HEK293 (cell line): ENCODE measurements at regions not wholly inside any gene's neighbourhood (a gene's known extent, or its start where the extent isn't known, plus 50 kb on each side); places are given as distances from the start of the nearest gene placed in this dataset.

Source experiments
- ZNF48 ChIP-seq: fragments of 450-650 bp; formaldehyde crosslinking; IDR thresholded peaks from 2 replicates; pipeline ENCODE4 v1.5.1; 2016; ENCODE audit warnings: missing biosample characterization, missing genetic modification characterization
- TF ChIP-seq, protein P1 (sequence below): fragments of 450-650 bp; formaldehyde crosslinking; IDR thresholded peaks from 2 replicates; pipeline ENCODE4 v1.5.1; 2016; ENCODE audit warnings: missing biosample characterization, missing genetic modification characterization
- TF ChIP-seq, protein P2 (sequence below): fragments of 450-650 bp; formaldehyde crosslinking; IDR thresholded peaks from 2 replicates; pipeline ENCODE4 v1.5.1; 2016; ENCODE audit warnings: missing biosample characterization, missing genetic modification characterization

DNA sequence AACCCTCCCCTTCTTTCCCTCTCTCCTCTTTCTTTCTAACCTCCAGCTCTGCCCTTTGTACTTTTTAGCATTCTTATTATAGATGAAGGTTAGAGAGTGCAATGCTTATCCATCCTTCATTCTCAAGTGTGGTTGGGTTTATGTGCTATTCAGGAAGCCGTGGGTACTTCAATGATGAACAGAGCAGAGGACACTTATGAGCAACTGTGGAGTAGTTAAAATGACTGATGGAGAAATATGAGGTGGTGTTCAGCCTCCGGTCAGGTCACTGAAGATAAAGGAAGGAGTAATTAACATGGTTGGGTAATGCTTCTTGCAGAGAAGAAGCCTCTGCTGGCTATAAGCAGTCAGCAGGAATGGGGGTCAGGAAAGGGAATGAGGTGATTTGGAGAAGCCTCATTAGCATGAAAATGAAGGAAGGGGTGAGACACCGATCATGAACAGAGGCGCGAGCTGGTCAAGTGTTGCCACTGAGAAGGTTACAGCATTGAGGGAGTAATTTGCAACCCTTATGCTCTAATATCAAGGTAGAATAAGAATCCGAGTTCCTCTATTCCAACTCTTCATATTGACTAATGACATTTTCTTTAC, 174.7 kb downstream of the LPIN1 start:
- TF ChIP-seq, protein P1, sequence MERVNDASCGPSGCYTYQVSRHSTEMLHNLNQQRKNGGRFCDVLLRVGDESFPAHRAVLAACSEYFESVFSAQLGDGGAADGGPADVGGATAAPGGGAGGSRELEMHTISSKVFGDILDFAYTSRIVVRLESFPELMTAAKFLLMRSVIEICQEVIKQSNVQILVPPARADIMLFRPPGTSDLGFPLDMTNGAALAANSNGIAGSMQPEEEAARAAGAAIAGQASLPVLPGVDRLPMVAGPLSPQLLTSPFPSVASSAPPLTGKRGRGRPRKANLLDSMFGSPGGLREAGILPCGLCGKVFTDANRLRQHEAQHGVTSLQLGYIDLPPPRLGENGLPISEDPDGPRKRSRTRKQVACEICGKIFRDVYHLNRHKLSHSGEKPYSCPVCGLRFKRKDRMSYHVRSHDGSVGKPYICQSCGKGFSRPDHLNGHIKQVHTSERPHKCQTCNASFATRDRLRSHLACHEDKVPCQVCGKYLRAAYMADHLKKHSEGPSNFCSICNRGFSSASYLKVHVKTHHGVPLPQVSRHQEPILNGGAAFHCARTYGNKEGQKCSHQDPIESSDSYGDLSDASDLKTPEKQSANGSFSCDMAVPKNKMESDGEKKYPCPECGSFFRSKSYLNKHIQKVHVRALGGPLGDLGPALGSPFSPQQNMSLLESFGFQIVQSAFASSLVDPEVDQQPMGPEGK (tag by site-specific recombination), result no peak
- no peak for TF ChIP-seq ZNF48
- TF ChIP-seq, protein P2, sequence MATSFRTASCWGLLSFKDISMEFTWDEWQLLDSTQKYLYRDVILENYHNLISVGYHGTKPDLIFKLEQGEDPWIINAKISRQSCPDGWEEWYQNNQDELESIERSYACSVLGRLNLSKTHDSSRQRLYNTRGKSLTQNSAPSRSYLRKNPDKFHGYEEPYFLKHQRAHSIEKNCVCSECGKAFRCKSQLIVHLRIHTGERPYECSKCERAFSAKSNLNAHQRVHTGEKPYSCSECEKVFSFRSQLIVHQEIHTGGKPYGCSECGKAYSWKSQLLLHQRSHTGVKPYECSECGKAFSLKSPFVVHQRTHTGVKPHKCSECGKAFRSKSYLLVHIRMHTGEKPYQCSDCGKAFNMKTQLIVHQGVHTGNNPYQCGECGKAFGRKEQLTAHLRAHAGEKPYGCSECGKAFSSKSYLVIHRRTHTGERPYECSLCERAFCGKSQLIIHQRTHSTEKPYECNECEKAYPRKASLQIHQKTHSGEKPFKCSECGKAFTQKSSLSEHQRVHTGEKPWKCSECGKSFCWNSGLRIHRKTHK (tag by site-specific recombination), result no peak
